Activated T-cell treated with anti-CD3 and anti-CD28 coated beads, Interleukin-2, amount 50 U/mL, for 48 hours (primary cell): ENCODE measurements at regions not wholly inside any gene's neighbourhood (a gene's known extent, or its start where the extent isn't known, plus 50 kb on each side); places are given as distances from the start of the nearest gene placed in this dataset.
"Not testable (repeated sequence)": the region's sequence is repeated elsewhere in the genome, so short reads cannot be mapped to it uniquely, and the experiment has no call there.

Experiments used
- DNase-seq, 2 experiments: peaks; one replicate each; pipeline ENCODE4 v3.0.0-alpha.2; 2020

DNA sequence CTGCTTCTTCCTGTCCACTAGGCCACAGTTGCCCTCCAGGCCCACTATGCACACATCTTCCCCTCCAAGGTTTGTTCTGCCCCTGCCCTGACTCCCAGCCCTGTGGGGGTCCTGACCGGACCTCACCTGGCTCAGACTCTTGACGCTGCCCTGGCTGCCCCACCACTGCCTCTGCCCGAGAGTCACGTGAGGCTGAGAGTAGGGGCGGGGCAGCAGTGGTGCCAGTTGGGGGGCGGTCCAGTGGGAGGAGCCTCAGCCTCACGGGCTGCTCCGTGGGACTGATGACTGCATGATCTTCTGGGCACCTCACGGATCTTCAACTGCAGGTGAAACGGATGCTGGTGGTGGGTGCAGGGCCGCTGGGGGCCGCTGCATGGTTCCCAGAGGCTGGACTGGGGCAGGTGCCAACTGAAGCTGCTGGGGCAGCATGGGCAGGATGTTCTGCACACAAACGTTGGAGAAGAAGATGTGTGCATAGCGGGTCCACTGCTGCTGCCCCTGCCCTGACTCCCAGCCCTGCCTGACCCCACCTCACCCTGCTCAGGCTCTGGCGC is 77.6 kb downstream of the HHIPL2 start:
- not testable (repeated sequence) for DNase-seq

- no peak for DNase-seq
These were observed 81.6 kb downstream of the HHIPL2 start for GRCh38 chr1:222466150-222466865.

- peak; percentile 86 to 92 for DNase-seq
These were observed 82.5 kb downstream of the HHIPL2 start for GRCh38 chr1:222465211-222466041.

- peak; percentile 83 to 84 for DNase-seq
These were observed 83.1 kb downstream of the HHIPL2 start for GRCh38 chr1:222464841-222465210.

DNA sequence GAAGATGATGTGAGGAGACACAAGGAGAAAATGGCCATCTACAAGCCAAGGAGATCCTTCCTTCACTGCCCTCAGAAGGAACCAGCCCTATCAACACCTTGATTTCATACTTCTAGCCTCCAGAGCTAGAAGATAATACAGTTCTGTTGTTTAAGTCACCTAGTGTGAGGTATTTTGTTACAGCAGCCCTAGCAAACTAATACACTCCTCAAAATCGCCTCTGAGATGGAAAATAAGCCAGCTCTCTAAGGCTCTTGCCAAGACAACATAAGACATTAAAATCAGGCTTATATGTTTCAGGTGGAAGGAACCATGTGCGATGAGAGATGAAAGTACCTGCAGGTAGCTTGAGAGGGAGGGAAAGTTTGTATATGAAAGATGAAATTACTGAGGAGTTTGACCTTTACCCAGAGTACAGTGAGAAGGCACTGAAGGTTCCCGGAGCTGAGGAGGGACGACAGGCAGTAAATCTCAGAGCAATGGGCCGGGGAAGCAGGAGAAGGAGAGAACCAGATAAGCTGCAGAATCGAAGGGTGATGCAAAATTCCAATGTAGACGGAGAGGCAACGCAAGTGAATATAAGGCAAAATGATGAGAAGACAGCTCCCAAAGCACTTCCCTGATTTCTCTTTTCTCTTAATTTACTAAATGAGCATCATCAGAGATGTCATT is 84.7 kb downstream of the HHIPL2 start:
- no peak for DNase-seq

DNA sequence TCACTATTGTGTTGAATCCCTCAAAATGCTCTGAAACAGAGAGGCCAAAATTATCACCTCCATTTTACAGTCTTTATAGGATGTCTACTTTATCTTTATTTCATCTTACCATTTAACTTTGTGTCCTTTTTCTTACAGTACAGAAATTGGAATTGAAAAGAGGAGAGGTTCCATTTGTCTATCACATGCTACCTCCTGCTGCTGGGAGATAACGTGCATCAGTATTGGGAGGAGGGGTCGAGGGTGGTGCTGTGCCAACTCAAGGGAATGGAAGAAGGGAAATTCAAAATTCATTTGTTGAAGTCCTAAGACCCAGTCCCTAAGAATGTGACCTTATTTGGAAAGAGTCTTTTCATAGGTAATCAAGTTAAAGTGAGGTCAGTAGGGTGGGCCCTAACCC is 85.3 kb downstream of the HHIPL2 start:
- no peak for DNase-seq

DNA sequence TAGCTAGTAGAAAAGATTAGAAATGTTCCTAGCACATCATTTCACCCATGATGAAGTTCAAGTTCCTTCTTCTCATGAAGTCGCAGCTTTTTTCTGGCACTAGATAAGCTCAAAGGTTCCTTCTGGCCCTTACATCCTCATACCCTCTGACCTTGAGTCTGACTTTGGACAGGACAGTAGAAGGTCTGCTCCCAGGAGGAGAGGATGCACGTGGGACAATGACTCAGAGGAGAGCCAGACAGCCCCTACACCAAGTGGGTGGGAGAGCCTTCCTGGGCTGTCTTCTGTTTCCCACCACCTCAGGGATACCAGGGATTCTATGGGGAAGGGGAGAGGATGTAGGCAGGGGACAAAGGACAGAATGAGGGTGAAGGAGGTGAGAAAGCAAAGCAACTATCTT is 86.0 kb downstream of the HHIPL2 start:
- DNase-seq, result no peak

DNA sequence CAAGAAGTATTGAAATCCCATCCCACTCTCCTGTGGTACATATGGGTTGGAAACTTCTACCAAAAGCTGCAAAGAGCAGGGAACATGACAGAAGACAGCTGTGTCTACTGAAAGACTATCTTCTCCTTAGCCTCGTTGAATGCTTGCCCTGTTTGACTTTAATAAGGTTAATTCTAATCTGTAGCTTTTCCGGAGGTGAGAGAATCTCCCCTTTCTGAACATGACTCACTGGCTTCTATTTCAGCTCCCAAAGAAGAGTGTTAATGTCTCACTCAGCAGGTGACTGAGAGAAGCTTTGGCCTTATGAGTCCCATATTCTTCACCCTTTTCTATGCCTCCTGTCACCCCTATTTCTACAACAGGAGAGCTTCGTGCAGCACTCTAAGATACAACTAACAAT is 88.3 kb downstream of the HHIPL2 start:
- DNase-seq, result no peak

GRCh38 chr1:222457513-222457912 is 90.4 kb downstream of the HHIPL2 start:
- no peak for DNase-seq

GRCh38 chr1:222457084-222457483 is 90.8 kb downstream of the HHIPL2 start:
- no peak for DNase-seq

GRCh38 chr1:222455188-222455879 is 92.6 kb downstream of the HHIPL2 start:
- DNase-seq, result peak; percentile 83 to 89

- DNase-seq, result no peak
These were observed 93.1 kb downstream of the HHIPL2 start for GRCh38 chr1:222454782-222455181.

DNA sequence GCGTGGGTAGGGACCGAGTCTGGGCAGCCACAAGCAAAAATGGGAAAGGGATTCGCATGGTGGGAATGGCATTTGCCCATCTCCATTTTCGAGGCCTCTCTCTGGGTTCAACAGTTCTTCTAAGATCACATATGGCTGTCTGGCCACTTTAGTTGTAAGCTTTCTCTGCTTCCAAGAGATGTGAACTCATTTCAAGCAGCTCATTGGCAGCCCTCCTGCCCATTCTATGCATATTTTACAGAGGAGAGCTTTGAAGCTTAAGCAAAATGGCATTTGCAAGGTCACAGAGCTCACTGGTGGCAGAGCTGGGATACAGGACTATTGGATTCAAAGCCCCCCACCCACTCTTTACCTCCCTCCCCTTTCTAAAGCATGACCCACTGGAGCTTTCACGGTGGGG is 93.7 kb downstream of the HHIPL2 start:
- DNase-seq, result no peak

- no peak for DNase-seq
These were observed 95.9 kb downstream of the HHIPL2 start for GRCh38 chr1:222452031-222452430.

GRCh38 chr1:222443566-222443965 is 104.3 kb downstream of the HHIPL2 start:
- no peak for DNase-seq

- no peak for DNase-seq
These were observed 106.8 kb downstream of the HHIPL2 start for GRCh38 chr1:222441066-222441465.

GRCh38 chr1:222424826-222425225 is 123.1 kb downstream of the HHIPL2 start:
- DNase-seq, result no peak

DNA sequence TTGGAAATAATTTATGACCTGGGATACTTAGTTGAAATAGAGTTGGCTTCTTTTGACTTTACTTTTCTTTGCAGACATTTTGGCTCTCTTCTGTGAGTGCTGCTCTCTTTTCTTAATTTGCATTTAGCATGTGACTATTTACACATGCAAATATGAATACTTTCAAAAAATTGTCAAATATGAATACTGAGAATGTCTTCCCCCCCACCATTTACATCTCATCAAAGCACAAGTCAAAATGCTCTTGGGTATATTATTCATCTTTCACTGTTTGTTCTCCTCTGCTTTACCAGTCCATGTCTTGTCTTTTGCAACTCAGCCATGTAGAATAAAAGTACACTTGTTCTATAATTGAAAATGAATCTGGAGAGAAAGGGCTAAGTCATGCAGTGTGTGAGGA is 126.5 kb downstream of the HHIPL2 start:
- no peak for DNase-seq

- no peak for DNase-seq
These were observed 127.3 kb downstream of the HHIPL2 start for GRCh38 chr1:222420633-222421032.

GRCh38 chr1:222418654-222419053 is 129.2 kb downstream of the HHIPL2 start:
- no peak for DNase-seq

DNA sequence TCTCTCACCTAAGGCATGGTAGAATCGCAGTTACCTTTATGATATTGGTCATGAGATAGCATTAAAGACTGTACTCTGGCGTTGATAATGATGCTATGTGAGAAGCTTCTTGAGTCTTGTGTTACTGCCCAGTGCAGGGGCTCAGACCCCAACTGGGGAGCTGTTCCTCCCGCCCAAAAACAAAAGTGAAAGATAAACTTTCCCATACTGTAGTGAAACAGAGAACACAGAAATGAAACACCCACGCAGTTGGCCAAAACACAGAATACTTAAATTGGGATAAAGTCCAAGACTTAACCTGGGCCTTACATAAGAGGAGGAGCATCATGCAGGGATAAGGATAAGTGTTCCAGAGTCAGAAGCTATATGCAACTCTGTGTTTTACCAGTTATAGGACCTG is 130.6 kb downstream of the HHIPL2 start:
- DNase-seq, result no peak

DNA sequence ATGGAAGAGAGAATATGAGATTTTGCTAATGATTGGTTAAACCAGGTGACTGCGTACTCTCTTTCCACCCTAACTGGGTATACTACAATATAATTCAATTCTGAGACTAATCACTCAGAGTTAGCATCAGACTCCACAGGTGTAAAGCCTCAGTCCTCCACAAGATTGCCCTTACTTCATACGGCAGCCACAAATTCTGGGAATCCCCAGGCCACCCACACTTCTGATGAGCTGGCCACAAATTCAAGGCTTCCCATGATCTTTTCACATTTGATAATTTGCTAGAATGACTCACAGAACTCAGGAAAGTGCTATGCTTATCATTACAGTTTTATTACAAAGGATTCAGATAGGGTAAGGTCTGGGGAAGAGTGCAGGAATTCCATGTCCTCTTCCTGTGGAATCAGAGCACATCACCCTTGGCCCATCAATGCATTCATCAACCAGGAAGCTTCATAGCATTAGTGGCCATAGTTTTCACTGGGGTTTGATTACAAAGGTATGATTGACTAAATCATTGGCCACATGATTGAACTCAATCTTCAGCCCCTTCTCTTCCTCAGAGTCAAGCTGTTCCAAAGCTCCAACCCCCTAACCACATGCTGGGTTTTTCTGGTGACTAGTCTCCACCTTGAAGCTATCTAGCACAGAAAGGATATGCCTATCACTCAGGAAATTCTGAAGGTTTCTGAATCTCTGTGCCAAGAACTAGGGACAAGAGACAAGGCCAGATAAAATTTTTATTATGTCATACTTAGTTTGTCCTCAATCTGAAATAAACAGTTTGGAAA is 131.7 kb downstream of the HHIPL2 start:
- peak; percentile 57 for DNase-seq
